ENCODE measurements at regions not wholly inside any gene's neighbourhood (a gene's known extent, or its start where the extent isn't known, plus 50 kb on each side); places are given as distances from the start of the nearest gene placed in this dataset.

DNA sequence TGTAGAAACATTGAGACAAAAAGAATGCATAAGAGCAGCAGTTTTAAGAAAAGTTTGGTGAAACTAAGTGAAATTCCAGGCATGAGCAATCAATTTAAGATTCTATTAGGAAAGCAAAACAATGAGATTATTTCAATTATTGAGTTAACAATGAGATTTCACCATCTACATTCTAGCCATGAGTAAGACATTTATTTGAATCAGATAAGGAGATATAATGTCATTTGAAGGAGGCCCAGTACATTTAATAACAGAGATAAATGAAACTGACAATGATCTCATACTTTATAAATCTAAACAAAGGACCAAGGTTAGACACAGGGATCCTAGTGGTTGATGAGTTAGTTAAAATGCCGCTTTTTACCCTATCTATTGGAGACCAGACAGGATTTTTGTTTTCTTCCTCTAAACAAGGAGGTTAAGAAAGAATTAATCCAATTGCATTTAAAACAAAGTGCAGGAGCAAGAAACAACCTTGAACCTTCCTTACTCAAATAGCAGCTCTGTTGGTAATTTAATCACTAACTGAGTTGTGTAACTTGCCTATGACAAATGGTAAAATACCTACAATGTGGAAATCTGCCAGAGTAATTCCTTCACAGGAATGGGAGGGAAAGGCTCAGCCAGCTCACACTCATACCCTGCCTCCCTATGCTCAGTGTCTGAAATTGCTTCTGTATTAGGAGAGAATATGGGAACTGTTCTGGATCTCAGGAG is 103.5 kb upstream of the NR3C1 start (continued):
- TF ChIP-seq SMAD1 (CRISPR knock-in tag; IDR thresholded peaks at IDR 0.05; ENCODE audit: borderline replicate concordance, low read depth) (no peak), EED (CRISPR knock-in tag; IDR thresholded peaks at IDR 0.05) (no peak), MAFK (conservative IDR thresholded peaks at IDR 0.05 in 1 of 2, IDR thresholded peaks at IDR 0.05 in 1 of 2; ENCODE audit: low read length in 2 of 2) (no peak), ZNF878 (CRISPR knock-in tag; IDR thresholded peaks at IDR 0.05) (peak; percentile 73; the same call in 1 of the 2 replicates), ZNF629 (CRISPR knock-in tag; conservative IDR thresholded peaks at IDR 0.05) (no peak), ZNF30 (CRISPR knock-in tag; IDR thresholded peaks at IDR 0.05) (no peak), TBP (CRISPR knock-in tag; IDR thresholded peaks at IDR 0.05) (no peak), ELF1 (CRISPR knock-in tag; IDR thresholded peaks at IDR 0.05) (peak; percentile 37; the same call in 1 of the 2 replicates), KLF15 (CRISPR knock-in tag; IDR thresholded peaks at IDR 0.05; ENCODE audit: borderline replicate concordance) (no peak), SNAPC2 (CRISPR knock-in tag; IDR thresholded peaks at IDR 0.05) (no peak), NAIF1 (CRISPR knock-in tag; IDR thresholded peaks at IDR 0.05; ENCODE audit: borderline replicate concordance) (no peak), EEA1 (CRISPR knock-in tag; IDR thresholded peaks at IDR 0.05; ENCODE audit: borderline replicate concordance) (no peak), CHCHD3 (CRISPR knock-in tag; IDR thresholded peaks at IDR 0.05) (no peak), CHD2 (IDR thresholded peaks at IDR 0.05; ENCODE audit: low read depth, low read length) (no peak), SCMH1 (CRISPR knock-in tag; IDR thresholded peaks at IDR 0.05; ENCODE audit: borderline replicate concordance) (no peak), KAT8 (CRISPR knock-in tag; IDR thresholded peaks at IDR 0.05) (peak; percentile 74), PCBP2 (optimal IDR thresholded peaks at IDR 0.05; ENCODE audit: low read depth, low read length, poor library complexity, severe bottlenecking) (no peak), TRIM24 (CRISPR knock-in tag; IDR thresholded peaks at IDR 0.05) (0 out of 2 replicates have a peak, but pooled peaks have one; percentile 51), ZNF431 (CRISPR knock-in tag; IDR thresholded peaks at IDR 0.05; ENCODE audit: borderline replicate concordance, low read depth) (no peak), ZNF17 (CRISPR knock-in tag; IDR thresholded peaks at IDR 0.05) (no peak), CREB1 (IDR thresholded peaks at IDR 0.05) (no peak), CREB1 (CRISPR knock-in tag; IDR thresholded peaks at IDR 0.05) (peak; percentile 77)
- TF ChIP-seq, protein P1, sequence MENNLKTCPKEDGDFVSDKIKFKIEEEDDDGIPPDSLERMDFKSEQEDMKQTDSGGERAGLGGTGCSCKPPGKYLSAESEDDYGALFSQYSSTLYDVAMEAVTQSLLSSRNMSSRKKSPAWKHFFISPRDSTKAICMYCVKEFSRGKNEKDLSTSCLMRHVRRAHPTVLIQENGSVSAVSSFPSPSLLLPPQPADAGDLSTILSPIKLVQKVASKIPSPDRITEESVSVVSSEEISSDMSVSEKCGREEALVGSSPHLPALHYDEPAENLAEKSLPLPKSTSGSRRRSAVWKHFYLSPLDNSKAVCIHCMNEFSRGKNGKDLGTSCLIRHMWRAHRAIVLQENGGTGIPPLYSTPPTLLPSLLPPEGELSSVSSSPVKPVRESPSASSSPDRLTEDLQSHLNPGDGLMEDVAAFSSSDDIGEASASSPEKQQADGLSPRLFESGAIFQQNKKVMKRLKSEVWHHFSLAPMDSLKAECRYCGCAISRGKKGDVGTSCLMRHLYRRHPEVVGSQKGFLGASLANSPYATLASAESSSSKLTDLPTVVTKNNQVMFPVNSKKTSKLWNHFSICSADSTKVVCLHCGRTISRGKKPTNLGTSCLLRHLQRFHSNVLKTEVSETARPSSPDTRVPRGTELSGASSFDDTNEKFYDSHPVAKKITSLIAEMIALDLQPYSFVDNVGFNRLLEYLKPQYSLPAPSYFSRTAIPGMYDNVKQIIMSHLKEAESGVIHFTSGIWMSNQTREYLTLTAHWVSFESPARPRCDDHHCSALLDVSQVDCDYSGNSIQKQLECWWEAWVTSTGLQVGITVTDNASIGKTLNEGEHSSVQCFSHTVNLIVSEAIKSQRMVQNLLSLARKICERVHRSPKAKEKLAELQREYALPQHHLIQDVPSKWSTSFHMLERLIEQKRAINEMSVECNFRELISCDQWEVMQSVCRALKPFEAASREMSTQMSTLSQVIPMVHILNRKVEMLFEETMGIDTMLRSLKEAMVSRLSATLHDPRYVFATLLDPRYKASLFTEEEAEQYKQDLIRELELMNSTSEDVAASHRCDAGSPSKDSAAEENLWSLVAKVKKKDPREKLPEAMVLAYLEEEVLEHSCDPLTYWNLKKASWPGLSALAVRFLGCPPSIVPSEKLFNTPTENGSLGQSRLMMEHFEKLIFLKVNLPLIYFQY (CRISPR knock-in tag; IDR thresholded peaks at IDR 0.05; ENCODE audit: borderline replicate concordance), result 0 out of 2 replicates have a peak, but pooled peaks have one; percentile 22
- TF ChIP-seq, protein P2, sequence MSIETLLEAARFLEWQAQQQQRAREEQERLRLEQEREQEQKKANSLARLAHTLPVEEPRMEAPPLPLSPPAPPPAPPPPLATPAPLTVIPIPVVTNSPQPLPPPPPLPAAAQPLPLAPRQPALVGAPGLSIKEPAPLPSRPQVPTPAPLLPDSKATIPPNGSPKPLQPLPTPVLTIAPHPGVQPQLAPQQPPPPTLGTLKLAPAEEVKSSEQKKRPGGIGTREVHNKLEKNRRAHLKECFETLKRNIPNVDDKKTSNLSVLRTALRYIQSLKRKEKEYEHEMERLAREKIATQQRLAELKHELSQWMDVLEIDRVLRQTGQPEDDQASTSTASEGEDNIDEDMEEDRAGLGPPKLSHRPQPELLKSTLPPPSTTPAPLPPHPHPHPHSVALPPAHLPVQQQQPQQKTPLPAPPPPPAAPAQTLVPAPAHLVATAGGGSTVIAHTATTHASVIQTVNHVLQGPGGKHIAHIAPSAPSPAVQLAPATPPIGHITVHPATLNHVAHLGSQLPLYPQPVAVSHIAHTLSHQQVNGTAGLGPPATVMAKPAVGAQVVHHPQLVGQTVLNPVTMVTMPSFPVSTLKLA (IDR thresholded peaks at IDR 0.05), result no peak
- TF ChIP-seq, protein P3, sequence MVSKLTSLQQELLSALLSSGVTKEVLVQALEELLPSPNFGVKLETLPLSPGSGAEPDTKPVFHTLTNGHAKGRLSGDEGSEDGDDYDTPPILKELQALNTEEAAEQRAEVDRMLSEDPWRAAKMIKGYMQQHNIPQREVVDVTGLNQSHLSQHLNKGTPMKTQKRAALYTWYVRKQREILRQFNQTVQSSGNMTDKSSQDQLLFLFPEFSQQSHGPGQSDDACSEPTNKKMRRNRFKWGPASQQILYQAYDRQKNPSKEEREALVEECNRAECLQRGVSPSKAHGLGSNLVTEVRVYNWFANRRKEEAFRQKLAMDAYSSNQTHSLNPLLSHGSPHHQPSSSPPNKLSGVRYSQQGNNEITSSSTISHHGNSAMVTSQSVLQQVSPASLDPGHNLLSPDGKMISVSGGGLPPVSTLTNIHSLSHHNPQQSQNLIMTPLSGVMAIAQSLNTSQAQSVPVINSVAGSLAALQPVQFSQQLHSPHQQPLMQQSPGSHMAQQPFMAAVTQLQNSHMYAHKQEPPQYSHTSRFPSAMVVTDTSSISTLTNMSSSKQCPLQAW (CRISPR knock-in tag; IDR thresholded peaks at IDR 0.05), result peak; percentile 81

Measured in HepG2 (cell line).